C4-2B (cell line): ENCODE measurements at regions not wholly inside any gene's neighbourhood (a gene's known extent, or its start where the extent isn't known, plus 50 kb on each side); places are given as distances from the start of the nearest gene placed in this dataset.

ENCODE experiments used
- CTCF ChIP-seq: fragments of 450-650 bp; conservative IDR thresholded peaks from 2 replicates; pipeline ENCODE4 v1.5.1; 2017; ENCODE audit warnings: mild to moderate bottlenecking
- ZFX ChIP-seq: fragments of 450-650 bp; IDR thresholded peaks from 2 replicates; pipeline ENCODE4 v1.6.1; 2017

DNA sequence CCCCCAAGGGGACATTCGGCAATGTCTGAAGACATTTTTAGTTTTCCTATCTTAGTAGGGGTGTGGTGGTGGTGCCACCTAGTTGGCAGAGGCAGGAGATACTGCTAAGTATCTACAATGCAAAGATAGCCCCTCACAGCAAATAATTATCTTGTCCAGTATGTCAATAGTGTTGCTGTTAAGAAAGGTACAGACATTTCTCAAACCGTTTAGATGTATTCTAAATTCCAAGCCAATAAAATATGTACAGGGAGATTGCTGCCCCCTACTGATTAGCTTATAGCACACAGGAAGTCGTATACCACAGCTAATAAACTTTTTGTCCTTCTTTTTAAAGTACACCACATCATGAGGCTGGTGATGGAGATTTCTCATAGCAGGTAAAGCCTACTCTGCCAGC, 260.5 kb downstream of the TMA16 start:
- TF ChIP-seq CTCF (peak; percentile 54), ZFX (no peak)
